CD4-positive, CD25-positive, alpha-beta regulatory T cell (primary cell): ENCODE measurements at regions not wholly inside any gene's neighbourhood (a gene's known extent, or its start where the extent isn't known, plus 50 kb on each side); places are given as distances from the start of the nearest gene placed in this dataset.

Experiments used
- ATAC-seq, 2 donors: fragments of 150-1000 bp; cut with Tn5 transposase; one replicate each; pipeline ENCODE4 v1.10.0; 2021; ENCODE audit warnings: low read depth in 2 of 2, moderate number of reproducible peaks in 2 of 2, moderate library complexity in 1 of 2
- DNase-seq, 3 donors: peaks; one replicate each; pipeline versions ENCODE4 v3.0.0 to v3.0.0-alpha.2; 2012 to 2022; ENCODE audit warnings: mixed read lengths in 1 of 3
- H3K27ac ChIP-seq: one replicate; pipeline ENCODE4 v1.7.0; 2013; ENCODE audit warnings: mild to moderate bottlenecking, low read length; ENCODE audit not compliant: insufficient read depth, poor library complexity, severe bottlenecking
- H3K27me3 ChIP-seq: one replicate; pipeline ENCODE4 v1.7.0; 2013; ENCODE audit warnings: low read length; ENCODE audit not compliant: control insufficient read depth, insufficient read depth
- H3K36me3 ChIP-seq: one replicate; pipeline ENCODE4 v1.7.0; 2013; ENCODE audit warnings: mild to moderate bottlenecking, low read length, moderate library complexity; ENCODE audit not compliant: control insufficient read depth, insufficient read depth
- H3K4me1 ChIP-seq: 2 replicates; pipeline ENCODE4 v1.7.0; 2013; ENCODE audit warnings: mild to moderate bottlenecking, low read length; ENCODE audit not compliant: insufficient read depth, control insufficient read depth, poor library complexity, severe bottlenecking
- H3K4me3 ChIP-seq: one replicate; pipeline ENCODE4 v1.7.0; 2013; ENCODE audit warnings: low read depth, mild to moderate bottlenecking, low read length, moderate library complexity
- H3K9me3 ChIP-seq, 2 experiments: 1 replicate in 1 of 2; 2 replicates in 1 of 2; pipeline ENCODE4 v1.7.0; 2013; ENCODE audit warnings: low read length in 2 of 2, mild to moderate bottlenecking in 1 of 2, moderate library complexity in 1 of 2; ENCODE audit not compliant: control insufficient read depth in 2 of 2
- H3K27ac Mint-ChIP-seq, 3 donors: one replicate each; pipeline ENCODE4 v1.8.0; 2020 to 2022; ENCODE audit warnings: mild to moderate bottlenecking in 3 of 3, mixed read lengths in 3 of 3, moderate library complexity in 2 of 3
- H3K27me3 Mint-ChIP-seq: one replicate; pipeline ENCODE4 v1.8.0; 2022; ENCODE audit warnings: mild to moderate bottlenecking, mixed read lengths
- H3K36me3 Mint-ChIP-seq: one replicate; pipeline ENCODE4 v1.8.0; 2020; ENCODE audit warnings: mixed read lengths
- H3K4me1 Mint-ChIP-seq, 4 donors: one replicate each; pipeline ENCODE4 v1.8.0; 2020 to 2022; ENCODE audit warnings: mixed read lengths in 4 of 4, mild to moderate bottlenecking in 1 of 4
- H3K4me3 Mint-ChIP-seq, 4 donors: one replicate each; pipeline ENCODE4 v1.8.0; 2020 to 2022; ENCODE audit warnings: mild to moderate bottlenecking in 4 of 4, mixed read lengths in 4 of 4, moderate library complexity in 3 of 4
- H3K9me3 Mint-ChIP-seq, 7 donors: one replicate each; pipeline ENCODE4 v1.8.0; 2020 to 2022; ENCODE audit warnings: mixed read lengths in 7 of 7, mild to moderate bottlenecking in 3 of 7, moderate library complexity in 2 of 7

GRCh38 chr5:118687661-118688621 lies 300.4 kb downstream of the DTWD2 start:
- H3K4me3 Mint-ChIP-seq, result no peak overlapping the region
- peaks cover 4% of the 10 kb centered on the region for H3K27me3 Mint-ChIP-seq
- H3K36me3 Mint-ChIP-seq, result no peaks in the 10 kb centered on the region
- Histone ChIP-seq H3K27me3 (no peaks in the 10 kb centered on the region), H3K36me3 (no peaks in the 10 kb centered on the region), H3K4me1 (no peaks in the 10 kb centered on the region), H3K27ac (no peak overlapping the region), H3K4me3 (no peak overlapping the region), H3K9me3 (no peaks in the 10 kb centered on the region)
- H3K27ac Mint-ChIP-seq, result no peak overlapping the region
- DNase-seq, result no peak
- no peaks in the 10 kb centered on the region for H3K4me1 Mint-ChIP-seq
- H3K9me3 Mint-ChIP-seq, result peaks cover 0 to 10% (median 3%) of the 10 kb centered on the region in 7 donors
- no peak for ATAC-seq

GRCh38 chr5:118687100-118687499 lies 301.2 kb downstream of the DTWD2 start:
- no peaks in the 10 kb centered on the region for H3K36me3 Mint-ChIP-seq
- no peaks in the 10 kb centered on the region for H3K9me3 ChIP-seq
- no peaks in the 10 kb centered on the region for H3K4me1 Mint-ChIP-seq
- H3K27me3 ChIP-seq, result no peaks in the 10 kb centered on the region
- H3K4me3 Mint-ChIP-seq, result no peak overlapping the region
- H3K9me3 Mint-ChIP-seq, result peaks cover 0 to 10% (median 3%) of the 10 kb centered on the region in 7 donors
- H3K27ac Mint-ChIP-seq, result no peak overlapping the region
- no peak for ATAC-seq
- peaks cover 4% of the 10 kb centered on the region for H3K27me3 Mint-ChIP-seq
- H3K4me3 ChIP-seq, result no peak overlapping the region
- no peak overlapping the region for H3K27ac ChIP-seq
- no peaks in the 10 kb centered on the region for H3K4me1 ChIP-seq
- H3K36me3 ChIP-seq, result no peaks in the 10 kb centered on the region
- DNase-seq, result no peak

DNA sequence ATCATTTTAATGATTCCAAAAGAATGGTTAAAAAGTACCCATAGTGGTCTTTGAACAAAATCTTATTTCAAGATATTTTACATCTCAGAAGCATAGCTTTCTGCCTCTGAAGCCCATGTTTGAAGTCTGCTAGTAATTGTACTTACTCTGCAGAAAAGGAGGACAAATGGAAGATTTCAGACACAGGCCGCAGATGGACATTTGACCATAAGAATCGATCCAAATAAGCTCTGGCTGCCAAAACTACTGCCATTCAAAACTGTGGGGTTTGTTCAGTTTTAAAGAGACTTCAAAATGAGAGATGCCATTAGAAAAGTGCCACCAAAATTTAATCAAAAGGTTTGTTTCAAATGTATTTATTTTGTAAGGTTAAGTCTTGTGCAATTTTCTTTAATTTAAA lies 306.7 kb downstream of the DTWD2 start:
- Histone ChIP-seq H3K4me1 (no peaks in the 10 kb centered on the region), H3K27ac (no peak overlapping the region), H3K36me3 (no peaks in the 10 kb centered on the region), H3K9me3 (no peaks in the 10 kb centered on the region), H3K4me3 (no peak overlapping the region), H3K27me3 (no peaks in the 10 kb centered on the region)
- H3K36me3 Mint-ChIP-seq, result no peaks in the 10 kb centered on the region
- H3K4me3 Mint-ChIP-seq, result no peak overlapping the region
- H3K27ac Mint-ChIP-seq, result no peak overlapping the region
- no peaks in the 10 kb centered on the region for H3K27me3 Mint-ChIP-seq
- ATAC-seq (no peak), DNase-seq (no peak)
- H3K9me3 Mint-ChIP-seq, result peaks cover 0 to 5% (median 0%) of the 10 kb centered on the region in 7 donors
- no peaks in the 10 kb centered on the region for H3K4me1 Mint-ChIP-seq

DNA sequence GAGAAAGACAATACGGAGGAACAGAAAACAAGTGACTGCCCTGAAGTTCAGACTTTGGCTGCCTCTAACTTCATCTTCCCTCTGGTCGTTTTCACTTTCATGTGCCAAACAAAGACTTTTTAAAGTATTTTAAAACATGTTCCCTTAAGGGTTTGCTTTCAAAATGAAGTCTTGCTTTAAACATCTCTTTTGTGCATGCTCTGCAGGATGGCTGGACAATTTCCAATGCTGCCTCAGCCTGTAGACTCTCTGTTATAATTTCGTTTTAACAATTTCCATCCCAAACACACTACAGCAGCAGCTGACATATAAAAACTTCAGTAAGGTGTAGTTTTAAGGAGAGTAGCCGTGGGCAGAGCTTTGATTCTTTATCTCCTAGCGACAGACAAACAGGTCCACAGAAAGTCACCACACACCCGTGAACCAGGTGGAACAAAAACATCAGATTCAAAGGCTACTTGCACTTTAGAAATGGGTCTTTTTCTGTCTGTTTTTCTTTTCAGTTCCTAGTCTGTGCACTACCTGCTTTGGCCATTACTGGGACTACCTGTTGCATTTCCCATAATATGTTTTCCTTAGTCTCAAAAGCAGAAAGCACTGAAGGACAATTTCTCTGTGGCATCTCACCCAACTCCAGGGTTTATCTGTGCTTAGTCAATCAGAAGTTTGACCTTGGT lies 308.9 kb downstream of the DTWD2 start:
- H3K36me3 ChIP-seq, result no peaks in the 10 kb centered on the region

GRCh38 chr5:118678746-118679145 lies 309.6 kb downstream of the DTWD2 start:
- Histone ChIP-seq H3K27ac (no peak overlapping the region), H3K4me3 (no peak overlapping the region), H3K4me1 (no peaks in the 10 kb centered on the region), H3K9me3 (peaks cover 0 to under 1% of the 10 kb centered on the region in 2 experiments), H3K36me3 (no peaks in the 10 kb centered on the region), H3K27me3 (no peaks in the 10 kb centered on the region)
- Mint-ChIP-seq H3K27me3 (no peaks in the 10 kb centered on the region), H3K27ac (no peak overlapping the region), H3K36me3 (no peaks in the 10 kb centered on the region), H3K4me3 (no peak overlapping the region), H3K4me1 (no peaks in the 10 kb centered on the region), H3K9me3 (peaks cover 0 to 13% (median 0%) of the 10 kb centered on the region in 7 donors)
- DNase-seq, result no peak
- no peak for ATAC-seq

More for the DNA sequence above, 308.9 kb downstream of the DTWD2 start:
- H3K36me3 Mint-ChIP-seq, result no peaks in the 10 kb centered on the region
- no peaks in the 10 kb centered on the region for H3K4me1 Mint-ChIP-seq
- H3K4me1 ChIP-seq, result no peaks in the 10 kb centered on the region
- H3K27ac ChIP-seq, result no peak overlapping the region
- H3K4me3 Mint-ChIP-seq, result no peak overlapping the region
- H3K27ac Mint-ChIP-seq, result no peak overlapping the region
- H3K27me3 ChIP-seq, result no peaks in the 10 kb centered on the region
- no peak for ATAC-seq
- no peaks in the 10 kb centered on the region for H3K27me3 Mint-ChIP-seq
- no peak overlapping the region for H3K4me3 ChIP-seq
- DNase-seq, result no peak
- H3K9me3 ChIP-seq, result no peaks in the 10 kb centered on the region
- peaks cover 0 to 7% (median 0%) of the 10 kb centered on the region in 7 donors for H3K9me3 Mint-ChIP-seq

- no peak for ATAC-seq
- no peak for DNase-seq
- Histone ChIP-seq H3K27ac (no peak overlapping the region), H3K9me3 (peaks cover 0 to 2% of the 10 kb centered on the region in 2 experiments), H3K36me3 (no peaks in the 10 kb centered on the region), H3K27me3 (no peaks in the 10 kb centered on the region), H3K4me3 (no peak overlapping the region), H3K4me1 (no peaks in the 10 kb centered on the region)
- no peaks in the 10 kb centered on the region for H3K27me3 Mint-ChIP-seq
- peaks cover 0 to 3% (median 0%) of the 10 kb centered on the region in 4 donors for H3K4me1 Mint-ChIP-seq
- H3K4me3 Mint-ChIP-seq, result no peak overlapping the region
- peaks cover 0 to 20% (median 0%) of the 10 kb centered on the region in 7 donors for H3K9me3 Mint-ChIP-seq
- no peaks in the 10 kb centered on the region for H3K36me3 Mint-ChIP-seq
- H3K27ac Mint-ChIP-seq, result no peak overlapping the region
These were observed 313.1 kb downstream of the DTWD2 start for GRCh38 chr5:118675247-118675646.

GRCh38 chr5:118657576-118657975 lies 330.8 kb downstream of the DTWD2 start:
- H3K9me3 Mint-ChIP-seq, result peaks cover 2 to 28% (median 15%) of the 10 kb centered on the region in 7 donors

More at GRCh38 chr5:118657576-118657975, 330.8 kb downstream of the DTWD2 start:
- no peaks in the 10 kb centered on the region for H3K27me3 Mint-ChIP-seq
- H3K27me3 ChIP-seq, result no peaks in the 10 kb centered on the region
- ATAC-seq (no peak), DNase-seq (no peak)
- no peaks in the 10 kb centered on the region for H3K36me3 ChIP-seq
- peak overlapping the region in 1 of 4 donors; percentile 38 for H3K4me3 Mint-ChIP-seq
- no peaks in the 10 kb centered on the region for H3K4me1 Mint-ChIP-seq
- peaks cover 0 to 5% of the 10 kb centered on the region in 2 experiments for H3K9me3 ChIP-seq
- H3K36me3 Mint-ChIP-seq, result no peaks in the 10 kb centered on the region
- no peak overlapping the region for H3K27ac ChIP-seq
- no peak overlapping the region for H3K27ac Mint-ChIP-seq
- no peak overlapping the region for H3K4me3 ChIP-seq
- H3K4me1 ChIP-seq, result no peaks in the 10 kb centered on the region
